BLaER1 treated with 17β-estradiol and CSF1 and Interleukin-3, amounts not matched to agents 10 nM and 100 nM (cell line): ENCODE measurements at regions not wholly inside any gene's neighbourhood (a gene's known extent, or its start where the extent isn't known, plus 50 kb on each side); places are given as distances from the start of the nearest gene placed in this dataset.
A peak's percentile ranks its signal among the peaks of the same experiment; 100 is the strongest.

Experiments
- H3K27ac ChIP-seq, 11 experiments: shearing (Covaris generic); formaldehyde crosslinking; 2 replicates each; pipeline ENCODE4 v1.8.1; 2022
- H3K27me3 ChIP-seq, 11 experiments: shearing (Covaris generic); formaldehyde crosslinking; 2 replicates each; pipeline ENCODE4 v1.8.1; 2022
- H3K36me3 ChIP-seq, 11 experiments: shearing (Covaris generic); formaldehyde crosslinking; 2 replicates each; pipeline ENCODE4 v1.8.1; 2022
- H3K4me1 ChIP-seq, 10 experiments: shearing (Covaris generic); formaldehyde crosslinking; 2 replicates each; pipeline ENCODE4 v1.8.1; 2022
- H3K4me2 ChIP-seq, 11 experiments: shearing (Covaris generic); formaldehyde crosslinking; 2 replicates each; pipeline ENCODE4 v1.8.1; 2022
- H3K4me3 ChIP-seq, 10 experiments: shearing (Covaris generic); formaldehyde crosslinking; 2 replicates each; pipeline ENCODE4 v1.8.1; 2022
- H3K9ac ChIP-seq, 11 experiments: shearing (Covaris generic); formaldehyde crosslinking; 2 replicates each; pipeline ENCODE4 v1.8.1; 2022
- H3K9me3 ChIP-seq, 11 experiments: shearing (Covaris generic); formaldehyde crosslinking; replicated peaks in 1 of 11; 2 replicates each; pipeline ENCODE4 v1.8.1; 2022
- H4K20me1 ChIP-seq, 11 experiments: shearing (Covaris generic); formaldehyde crosslinking; 2 replicates each; pipeline ENCODE4 v1.8.1; 2022
- Cebpa-rat ChIP-seq, 11 experiments: shearing (Covaris generic); IDR thresholded peaks; 2 replicates each; pipeline ENCODE4 v1.8.1; 2022

- H3K9me3 ChIP-seq, result peaks cover 17 to 34% (median 24%) of the 10 kb centered on the region in 11 experiments
Measured at GRCh38 chrX:6861456-6861855, 286.1 kb upstream of the STS start.

GRCh38 chrX:6857749-6858148, 289.8 kb upstream of the STS start:
- Histone ChIP-seq H3K4me3 (no peak overlapping the region), H3K4me2 (no peak overlapping the region), H3K9ac (no peak overlapping the region), H3K27ac (no peak overlapping the region), H4K20me1 (no peaks in the 10 kb centered on the region), H3K4me1 (no peaks in the 10 kb centered on the region), H3K27me3 (peaks cover 0 to 2% (median 0%) of the 10 kb centered on the region in 11 experiments; a peak in 1 of 22 replicates), H3K36me3 (no peaks in the 10 kb centered on the region), H3K9me3 (peaks cover 23 to 39% (median 33%) of the 10 kb centered on the region in 11 experiments)
- TF ChIP-seq Cebpa-rat (IDR thresholded peaks at IDR 0.05), result no peak

More at GRCh38 chrX:6861456-6861855, 286.1 kb upstream of the STS start:
- H3K4me2 ChIP-seq, result no peak overlapping the region
- TF ChIP-seq Cebpa-rat (IDR thresholded peaks at IDR 0.05), result no peak
- H3K36me3 ChIP-seq, result no peaks in the 10 kb centered on the region
- no peak overlapping the region for H3K27ac ChIP-seq
- H3K27me3 ChIP-seq, result no peaks in the 10 kb centered on the region
- no peaks in the 10 kb centered on the region for H3K4me1 ChIP-seq
- no peak overlapping the region for H3K4me3 ChIP-seq
- no peaks in the 10 kb centered on the region for H4K20me1 ChIP-seq
- no peak overlapping the region for H3K9ac ChIP-seq

GRCh38 chrX:6856471-6856870, 291.0 kb upstream of the STS start:
- Histone ChIP-seq H3K27me3 (peaks cover 0 to 13% (median 0%) of the 10 kb centered on the region in 11 experiments; a peak in 4 of 22 replicates), H3K4me1 (no peaks in the 10 kb centered on the region), H3K9ac (no peak overlapping the region), H3K27ac (no peak overlapping the region), H3K4me3 (no peak overlapping the region), H3K36me3 (no peaks in the 10 kb centered on the region), H4K20me1 (no peaks in the 10 kb centered on the region), H3K4me2 (no peak overlapping the region), H3K9me3 (peaks cover 25 to 49% (median 41%) of the 10 kb centered on the region in 11 experiments)
- no peak for TF ChIP-seq Cebpa-rat (IDR thresholded peaks at IDR 0.05)

- Histone ChIP-seq H3K4me2 (no peak overlapping the region), H3K9ac (no peak overlapping the region), H3K4me3 (no peak overlapping the region), H4K20me1 (no peaks in the 10 kb centered on the region), H3K36me3 (no peaks in the 10 kb centered on the region), H3K9me3 (peaks cover 8 to 23% (median 16%) of the 10 kb centered on the region in 11 experiments; a peak in 19 of 22 replicates), H3K4me1 (peaks cover 0 to 12% (median 0%) of the 10 kb centered on the region in 10 experiments; a peak in 7 of 20 replicates), H3K27me3 (peaks cover 0 to 32% (median 0%) of the 10 kb centered on the region in 11 experiments; a peak in 4 of 22 replicates), H3K27ac (no peak overlapping the region)
- no peak for TF ChIP-seq Cebpa-rat (IDR thresholded peaks at IDR 0.05)
Measured at GRCh38 chrX:6852869-6853268, 294.6 kb upstream of the STS start.

- Histone ChIP-seq H3K4me1 (peaks cover 0 to 12% (median 0%) of the 10 kb centered on the region in 10 experiments; a peak in 7 of 20 replicates), H3K9me3 (peaks cover 8 to 28% (median 18%) of the 10 kb centered on the region in 11 experiments; a peak in 19 of 22 replicates), H3K36me3 (no peaks in the 10 kb centered on the region), H3K27ac (no peak overlapping the region), H3K4me3 (no peak overlapping the region), H4K20me1 (no peaks in the 10 kb centered on the region), H3K9ac (no peak overlapping the region), H3K27me3 (peaks cover 0 to 33% (median 0%) of the 10 kb centered on the region in 11 experiments; a peak in 4 of 22 replicates), H3K4me2 (no peak overlapping the region)
- no peak for TF ChIP-seq Cebpa-rat (IDR thresholded peaks at IDR 0.05)
Measured at GRCh38 chrX:6852121-6852520, 295.4 kb upstream of the STS start.

- TF ChIP-seq Cebpa-rat (IDR thresholded peaks at IDR 0.05), result no peak
- Histone ChIP-seq H3K36me3 (no peaks in the 10 kb centered on the region), H4K20me1 (no peaks in the 10 kb centered on the region), H3K4me1 (peaks cover 0 to 12% (median 0%) of the 10 kb centered on the region in 10 experiments; a peak in 7 of 20 replicates), H3K9me3 (peaks cover 8 to 28% (median 18%) of the 10 kb centered on the region in 11 experiments; a peak in 19 of 22 replicates), H3K27ac (no peak overlapping the region), H3K4me2 (no peak overlapping the region), H3K4me3 (no peak overlapping the region), H3K9ac (no peak overlapping the region), H3K27me3 (peaks cover 0 to 33% (median 0%) of the 10 kb centered on the region in 11 experiments; a peak in 4 of 22 replicates)
Measured at GRCh38 chrX:6851140-6851539, 296.4 kb upstream of the STS start.

- peaks cover 8 to 28% (median 18%) of the 10 kb centered on the region in 11 experiments; a peak in 19 of 22 replicates for H3K9me3 ChIP-seq
- peak overlapping the region in 4 of 11 experiments; percentile 8 to 60 (median 22); a peak in 6 of 22 replicates for H3K4me2 ChIP-seq
- peaks cover 0 to 12% (median 0%) of the 10 kb centered on the region in 10 experiments; a peak in 7 of 20 replicates for H3K4me1 ChIP-seq
- peaks cover 0 to 34% (median 0%) of the 10 kb centered on the region in 11 experiments; a peak in 4 of 22 replicates for H3K27me3 ChIP-seq
- H3K36me3 ChIP-seq, result no peaks in the 10 kb centered on the region
- H3K27ac ChIP-seq, result no peak overlapping the region
- H3K4me3 ChIP-seq, result no peak overlapping the region
- no peak for TF ChIP-seq Cebpa-rat (IDR thresholded peaks at IDR 0.05)
- no peaks in the 10 kb centered on the region for H4K20me1 ChIP-seq
- no peak overlapping the region for H3K9ac ChIP-seq
Measured at GRCh38 chrX:6849716-6850414, 297.6 kb upstream of the STS start.

- Histone ChIP-seq H3K27ac (no peak overlapping the region), H3K4me2 (no peak overlapping the region), H4K20me1 (no peaks in the 10 kb centered on the region), H3K36me3 (no peaks in the 10 kb centered on the region), H3K27me3 (no peaks in the 10 kb centered on the region), H3K9ac (no peak overlapping the region), H3K4me3 (no peak overlapping the region), H3K9me3 (no peaks in the 10 kb centered on the region), H3K4me1 (no peaks in the 10 kb centered on the region)
- TF ChIP-seq Cebpa-rat (IDR thresholded peaks at IDR 0.05), result no peak
Measured at GRCh38 chrX:6832619-6833018, 297.7 kb upstream of the VCX3A start.

GRCh38 chrX:6826856-6827255, 291.9 kb upstream of the VCX3A start:
- H3K4me3 ChIP-seq, result no peak overlapping the region
- no peak for TF ChIP-seq Cebpa-rat (IDR thresholded peaks at IDR 0.05)
- no peaks in the 10 kb centered on the region for H4K20me1 ChIP-seq
- H3K4me2 ChIP-seq, result no peak overlapping the region
- H3K27me3 ChIP-seq, result no peaks in the 10 kb centered on the region
- no peak overlapping the region for H3K27ac ChIP-seq
- no peaks in the 10 kb centered on the region for H3K9me3 ChIP-seq
- no peaks in the 10 kb centered on the region for H3K4me1 ChIP-seq
- no peak overlapping the region for H3K9ac ChIP-seq
- H3K36me3 ChIP-seq, result no peaks in the 10 kb centered on the region
